GM12878 (cell line): ENCODE measurements at regions not wholly inside any gene's neighbourhood (a gene's known extent, or its start where the extent isn't known, plus 50 kb on each side); places are given as distances from the start of the nearest gene placed in this dataset.

Source experiments
- ATAC-seq: fragments of 200-7000 bp; cut with Tn5 transposase; 3 replicates; pipeline ENCODE4 v1.9.1; 2020; ENCODE audit warnings: mild to moderate bottlenecking, moderate library complexity
- BruUV-seq: library from RNA; stranded (reverse); fragments of 400-500 nt; replicated peaks from 2 replicates; lab custom pipeline; 2021; lab: Mats Ljungman, UMichigan
- CTCF ChIA-PET: fragments of 300-600 bp; sonication (Branson Sonifier 250); formaldehyde crosslinking; extraction: SDS; loops from one replicate; lab custom pipeline; 2021; ENCODE audit warnings: inconsistent platforms; lab: Yijun Ruan, JAX
- POLR2A ChIA-PET: fragments of 350-600 bp; formaldehyde crosslinking; extraction: SDS; loops from one replicate; lab custom pipeline; 2021; ENCODE audit warnings: inconsistent platforms; lab: Charles Lee
- RAD21 ChIA-PET: fragments of 300-600 bp; sonication (Branson Sonifier 250); formaldehyde crosslinking; loops from one replicate; lab custom pipeline; 2023; ENCODE audit warnings: antibody characterized with exemption; ENCODE audit not compliant: unreplicated experiment; lab: Charles Lee
- SMC1A ChIA-PET: fragments of 300-600 bp; sonication (Branson Sonifier 250); formaldehyde crosslinking; loops from one replicate; lab custom pipeline; 2023; ENCODE audit not compliant: unreplicated experiment, uncharacterized antibody; lab: Charles Lee
- DNase-seq: peaks from one replicate; pipeline ENCODE4 v3.0.0-alpha.2; 2011; ENCODE audit warnings: low read depth, low spot score
- FAIRE-seq: peaks from 3 replicates; lab custom pipeline; 2011; peaks lifted over from hg19 to GRCh38; lab: Jason Lieb, UNC
- H2AFZ ChIP-seq: 2 replicates; pipeline ENCODE4 v1.6.0; 2011; ENCODE audit warnings: low read depth, low read length, control low read depth; ENCODE audit not compliant: control insufficient read depth
- H3K27ac ChIP-seq: 2 replicates; pipeline ENCODE4 v1.5.1; 2011; ENCODE audit warnings: control low read depth; ENCODE audit not compliant: control insufficient read depth, insufficient read depth
- H3K27me3 ChIP-seq, 2 experiments: replicated peaks in 1 of 2; 2 replicates each; pipeline versions ENCODE4 v1.6.0 to v1.6.1; 2011; ENCODE audit warnings: low read length in 1 of 2; ENCODE audit not compliant: control insufficient read depth in 2 of 2, insufficient read depth in 2 of 2
- H3K36me3 ChIP-seq, 2 experiments: 2 replicates each; pipeline ENCODE4 v1.5.1; 2011; ENCODE audit warnings: low read length in 1 of 2; ENCODE audit not compliant: control insufficient read depth in 2 of 2, insufficient read depth in 2 of 2
- H3K4me1 ChIP-seq: 2 replicates; pipeline ENCODE4 v1.6.1; 2011; ENCODE audit warnings: mild to moderate bottlenecking, low read length, moderate library complexity, mixed read lengths; ENCODE audit not compliant: control insufficient read depth, insufficient read depth
- H3K4me2 ChIP-seq: 2 replicates; pipeline ENCODE4 v1.6.0; 2011; ENCODE audit warnings: control low read depth; ENCODE audit not compliant: control insufficient read depth, insufficient read depth
- H3K4me3 ChIP-seq: fragments of 200-600 bp; sonication (generic); 2 replicates; pipeline ENCODE4 v1.5.1; 2016
- H3K79me2 ChIP-seq: 2 replicates; pipeline ENCODE4 v1.6.0; 2011; ENCODE audit warnings: low read length; ENCODE audit not compliant: control insufficient read depth, insufficient read depth
- H3K9ac ChIP-seq: 2 replicates; pipeline ENCODE4 v1.8.0; 2011; ENCODE audit warnings: low read length, control low read depth, mixed read lengths; ENCODE audit not compliant: control insufficient read depth, insufficient read depth
- H3K9me3 ChIP-seq: replicated peaks from 3 replicates; pipeline ENCODE4 v1.5.1; 2011; ENCODE audit warnings: mild to moderate bottlenecking, low read length; ENCODE audit not compliant: control insufficient read depth, insufficient read depth
- H4K20me1 ChIP-seq: 2 replicates; pipeline ENCODE4 v1.6.0; 2011; ENCODE audit not compliant: control insufficient read depth, insufficient read depth
- CBFB ChIP-seq: IDR thresholded peaks from 2 replicates; pipeline ENCODE4 v1.6.1; 2016; ENCODE audit warnings: antibody characterized with exemption, low read depth
- CHD2 ChIP-seq: IDR thresholded peaks from 2 replicates; pipeline ENCODE4 v1.6.1; 2011; ENCODE audit warnings: low read depth, low read length, improper control_type of control experiment, borderline replicate concordance
- FOXK2 ChIP-seq: fragments of 450-650 bp; IDR thresholded peaks from 2 replicates; pipeline ENCODE4 v1.6.1; 2017; ENCODE audit warnings: mild to moderate bottlenecking, moderate library complexity
- HCFC1 ChIP-seq: fragments of 150-350 bp; IDR thresholded peaks from 2 replicates; pipeline ENCODE4 v1.6.1; 2014; ENCODE audit warnings: low read length
- KDM1A ChIP-seq: fragments of 200-600 bp; sonication (generic); IDR thresholded peaks from 2 replicates; pipeline ENCODE4 v1.6.1; 2016; ENCODE audit warnings: borderline replicate concordance
- NFXL1 ChIP-seq: fragments of 450-650 bp; IDR thresholded peaks from 2 replicates; pipeline ENCODE4 v1.6.1; 2017; ENCODE audit warnings: antibody characterized with exemption, mild to moderate bottlenecking, borderline replicate concordance
- NR2C1 ChIP-seq: fragments of 450-650 bp; IDR thresholded peaks from 2 replicates; pipeline ENCODE4 v1.6.1; 2017; ENCODE audit warnings: antibody characterized with exemption, mild to moderate bottlenecking, moderate library complexity
- NR2C2 ChIP-seq: IDR thresholded peaks from 2 replicates; pipeline ENCODE4 v1.6.1; 2011; ENCODE audit warnings: borderline replicate concordance, low read depth; ENCODE audit not compliant: control insufficient read depth, insufficient read length
- PML ChIP-seq: IDR thresholded peaks from 2 replicates; pipeline ENCODE4 v1.6.1; 2012; ENCODE audit warnings: low read length, inconsistent platforms
- POLR2AphosphoS2 ChIP-seq: IDR thresholded peaks from 2 replicates; pipeline ENCODE4 v1.6.1; 2011; ENCODE audit warnings: low read depth, mild to moderate bottlenecking, low read length, improper control_type of control experiment, moderate library complexity
- POU2F2 ChIP-seq: IDR thresholded peaks from 3 replicates; pipeline ENCODE4 v1.6.1; 2011; ENCODE audit warnings: low read depth, mild to moderate bottlenecking, low read length, borderline replicate concordance
- RBBP5 ChIP-seq: fragments of 200-600 bp; sonication (generic); conservative IDR thresholded peaks from 2 replicates; pipeline ENCODE4 v1.6.1; 2016
- SP1 ChIP-seq: IDR thresholded peaks from one replicate; pipeline ENCODE4 v1.6.1; 2011; ENCODE audit warnings: low read depth, low read length
- SREBF2 ChIP-seq: IDR thresholded peaks from 2 replicates; pipeline ENCODE4 v1.6.1; 2012; ENCODE audit warnings: mild to moderate bottlenecking, low read length
- STAT3 ChIP-seq: IDR thresholded peaks from 2 replicates; pipeline ENCODE4 v1.6.1; 2011; ENCODE audit warnings: low read depth, low read length, improper control_type of control experiment
- TCF3 ChIP-seq: IDR thresholded peaks from 2 replicates; pipeline ENCODE4 v1.6.1; 2012; ENCODE audit warnings: low read depth, mild to moderate bottlenecking, low read length, borderline replicate concordance; ENCODE audit not compliant: insufficient read depth
- TCF7 ChIP-seq: IDR thresholded peaks from 2 replicates; pipeline ENCODE4 v1.6.1; 2014; ENCODE audit warnings: antibody characterized with exemption, borderline replicate concordance
- ZBED1 ChIP-seq: IDR thresholded peaks from 2 replicates; pipeline ENCODE4 v1.6.1; 2016; ENCODE audit warnings: borderline replicate concordance
- ZNF384 ChIP-seq: IDR thresholded peaks from 2 replicates; pipeline ENCODE4 v1.6.1; 2012; ENCODE audit warnings: low read depth, mild to moderate bottlenecking, low read length, improper control_type of control experiment, borderline replicate concordance
- WGBS: methylation state at CpG from one replicate; pipeline ENCODE4 v1.1.6; 2016; ENCODE audit warnings: low lambda C conversion rate; ENCODE audit not compliant: insufficient replicate concordance, insufficient coverage; ENCODE audit errors: missing lambda C conversion rate; 5-methylcytosine and 5-hydroxymethylcytosine counted together
- in situ Hi-C: fragments of 300-500 bp; cut with MboI; formaldehyde crosslinking; loops from 9 replicates; pipeline ENCODE4 v1.14.3; 2018; ENCODE audit warnings: mixed read lengths
- intact Hi-C: fragments of 100-400 bp; cut with micrococcal nuclease; formaldehyde crosslinking; loops from one replicate; pipeline ENCODE4 v1.14.2; 2022; ENCODE audit not compliant: unreplicated experiment
- TF ChIP-seq, protein P1 (sequence below): fragments of 450-650 bp; IDR thresholded peaks from 2 replicates; pipeline ENCODE4 v1.6.1; 2018; ENCODE audit warnings: borderline replicate concordance, mild to moderate bottlenecking; ENCODE audit not compliant: partially characterized antibody

DNA sequence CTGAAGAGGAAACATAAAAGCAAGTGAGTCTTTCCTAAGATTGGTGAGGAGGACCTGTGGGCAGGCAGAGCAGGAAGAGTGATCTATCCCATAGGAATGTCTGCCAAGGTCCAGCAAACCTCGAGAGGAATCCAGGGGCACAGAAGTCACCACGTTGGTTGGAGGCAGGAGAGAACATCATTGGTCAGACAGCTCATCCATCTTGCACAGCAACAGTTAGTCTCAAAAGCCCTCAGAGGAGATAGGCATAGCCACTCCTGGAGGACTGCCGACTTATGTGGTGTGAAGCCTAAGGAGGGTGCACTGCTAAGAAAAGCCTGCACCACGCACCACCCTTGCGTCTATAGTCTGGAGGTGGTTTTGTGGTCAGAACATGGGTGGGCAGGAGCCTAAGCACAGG lies 109.1 kb downstream of the RASSF10 start:
- H3K9ac ChIP-seq = no peak overlapping the region
- in situ Hi-C loops (no loop called here), intact Hi-C loops (no loop called here)
- H4K20me1 ChIP-seq = no peaks in the 10 kb centered on the region
- H3K79me2 ChIP-seq = no peaks in the 10 kb centered on the region
- H3K9me3 ChIP-seq = no peaks in the 10 kb centered on the region
- no peaks in the 10 kb centered on the region for H3K36me3 ChIP-seq
- ChIA-PET RAD21 (interaction anchor here (2.3 kb wide), 1 partner anchor 154 kb away, joined by 7 read pairs; no protein-coding TSS in a partner anchor), CTCF (interaction anchor here (0.7 to 1.7 kb wide), 4 partner anchors 32 to 154 kb away, joined by 3 to 8 read pairs (median 4); no protein-coding TSS in a partner anchor), SMC1A (interaction anchor here (1.1 to 3.1 kb wide), 5 partner anchors 10 to 154 kb away, joined by 3 to 13 read pairs (median 3); no protein-coding TSS in a partner anchor), POLR2A (interaction anchor here (1.2 kb wide), 1 partner anchor 16 kb away, joined by 3 read pairs; no protein-coding TSS in a partner anchor)
- TF ChIP-seq NR2C2 (no peak), TCF7 (no peak), HCFC1 (no peak), CBFB (no peak), KDM1A (no peak), PML (no peak), POU2F2 (no peak), SP1 (no peak), CHD2 (no peak), STAT3 (no peak), ZBED1 (no peak), NFXL1 (no peak), RBBP5 (no peak), NR2C1 (no peak), ZNF384 (no peak), FOXK2 (no peak), TCF3 (no peak), POLR2AphosphoS2 (no peak), SREBF2 (no peak)
- TF ChIP-seq, protein P1, sequence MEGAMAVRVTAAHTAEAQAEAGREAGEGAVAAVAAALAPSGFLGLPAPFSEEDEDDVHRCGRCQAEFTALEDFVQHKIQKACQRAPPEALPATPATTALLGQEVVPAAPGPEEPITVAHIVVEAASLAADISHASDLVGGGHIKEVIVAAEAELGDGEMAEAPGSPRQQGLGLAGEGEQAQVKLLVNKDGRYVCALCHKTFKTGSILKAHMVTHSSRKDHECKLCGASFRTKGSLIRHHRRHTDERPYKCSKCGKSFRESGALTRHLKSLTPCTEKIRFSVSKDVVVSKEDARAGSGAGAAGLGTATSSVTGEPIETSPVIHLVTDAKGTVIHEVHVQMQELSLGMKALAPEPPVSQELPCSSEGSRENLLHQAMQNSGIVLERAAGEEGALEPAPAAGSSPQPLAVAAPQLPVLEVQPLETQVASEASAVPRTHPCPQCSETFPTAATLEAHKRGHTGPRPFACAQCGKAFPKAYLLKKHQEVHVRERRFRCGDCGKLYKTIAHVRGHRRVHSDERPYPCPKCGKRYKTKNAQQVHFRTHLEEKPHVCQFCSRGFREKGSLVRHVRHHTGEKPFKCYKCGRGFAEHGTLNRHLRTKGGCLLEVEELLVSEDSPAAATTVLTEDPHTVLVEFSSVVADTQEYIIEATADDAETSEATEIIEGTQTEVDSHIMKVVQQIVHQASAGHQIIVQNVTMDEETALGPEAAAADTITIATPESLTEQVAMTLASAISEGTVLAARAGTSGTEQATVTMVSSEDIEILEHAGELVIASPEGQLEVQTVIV = no peak
- H3K27ac ChIP-seq = no peak overlapping the region
- no peak for DNase-seq
- H3K4me3 ChIP-seq = no peak overlapping the region
- no peaks in the 10 kb centered on the region for H3K27me3 ChIP-seq
- FAIRE-seq = no peak
- no TSS peak for BruUV-seq
- no peak overlapping the region for H3K4me2 ChIP-seq
- 9% methylated on average over 5 of the region's 5 CpGs for WGBS
- no peaks in the 10 kb centered on the region for H3K4me1 ChIP-seq
- H2AFZ ChIP-seq = no peak overlapping the region
- ATAC-seq = no peak
